B cell (primary cell): ENCODE measurements at regions not wholly inside any gene's neighbourhood (a gene's known extent, or its start where the extent isn't known, plus 50 kb on each side); places are given as distances from the start of the nearest gene placed in this dataset.

Source experiments
- EZH2 ChIP-seq: IDR thresholded peaks from 2 replicates; pipeline ENCODE4 v1.6.1; 2012; ENCODE audit warnings: borderline replicate concordance, low read depth, mild to moderate bottlenecking, moderate library complexity, low read length; ENCODE audit not compliant: insufficient read depth, poor library complexity, severe bottlenecking
- TF ChIP-seq, protein P1 (sequence below): fragments of 200-600 bp; IDR thresholded peaks from one replicate; pipeline ENCODE4 v1.8.0; 2022; ENCODE audit warnings: antibody characterized with exemption, mild to moderate bottlenecking

DNA sequence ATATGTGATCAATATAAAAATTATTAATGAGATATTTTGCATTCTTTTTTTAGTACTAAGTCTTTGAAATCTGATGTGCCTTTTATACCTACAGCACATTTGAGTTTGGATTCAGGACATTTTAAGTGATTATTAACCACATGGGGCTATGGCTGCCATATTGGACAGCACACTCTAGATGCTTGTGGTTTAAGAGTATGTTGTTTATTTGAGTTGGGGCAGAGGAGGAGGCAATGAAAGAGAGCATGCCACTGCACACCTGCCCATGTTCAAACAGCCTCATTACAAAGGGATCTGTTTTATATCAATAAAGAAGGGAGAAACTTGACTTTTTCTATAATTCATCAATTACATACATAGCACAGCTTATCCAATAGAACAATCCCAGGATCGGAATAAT, 99.4 kb upstream of the EDEM3 start:
- TF ChIP-seq, protein P1, sequence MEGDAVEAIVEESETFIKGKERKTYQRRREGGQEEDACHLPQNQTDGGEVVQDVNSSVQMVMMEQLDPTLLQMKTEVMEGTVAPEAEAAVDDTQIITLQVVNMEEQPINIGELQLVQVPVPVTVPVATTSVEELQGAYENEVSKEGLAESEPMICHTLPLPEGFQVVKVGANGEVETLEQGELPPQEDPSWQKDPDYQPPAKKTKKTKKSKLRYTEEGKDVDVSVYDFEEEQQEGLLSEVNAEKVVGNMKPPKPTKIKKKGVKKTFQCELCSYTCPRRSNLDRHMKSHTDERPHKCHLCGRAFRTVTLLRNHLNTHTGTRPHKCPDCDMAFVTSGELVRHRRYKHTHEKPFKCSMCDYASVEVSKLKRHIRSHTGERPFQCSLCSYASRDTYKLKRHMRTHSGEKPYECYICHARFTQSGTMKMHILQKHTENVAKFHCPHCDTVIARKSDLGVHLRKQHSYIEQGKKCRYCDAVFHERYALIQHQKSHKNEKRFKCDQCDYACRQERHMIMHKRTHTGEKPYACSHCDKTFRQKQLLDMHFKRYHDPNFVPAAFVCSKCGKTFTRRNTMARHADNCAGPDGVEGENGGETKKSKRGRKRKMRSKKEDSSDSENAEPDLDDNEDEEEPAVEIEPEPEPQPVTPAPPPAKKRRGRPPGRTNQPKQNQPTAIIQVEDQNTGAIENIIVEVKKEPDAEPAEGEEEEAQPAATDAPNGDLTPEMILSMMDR = no peak
- no peak for TF ChIP-seq EZH2
